ENCODE measurements at regions not wholly inside any gene's neighbourhood (a gene's known extent, or its start where the extent isn't known, plus 50 kb on each side); places are given as distances from the start of the nearest gene placed in this dataset.

DNA sequence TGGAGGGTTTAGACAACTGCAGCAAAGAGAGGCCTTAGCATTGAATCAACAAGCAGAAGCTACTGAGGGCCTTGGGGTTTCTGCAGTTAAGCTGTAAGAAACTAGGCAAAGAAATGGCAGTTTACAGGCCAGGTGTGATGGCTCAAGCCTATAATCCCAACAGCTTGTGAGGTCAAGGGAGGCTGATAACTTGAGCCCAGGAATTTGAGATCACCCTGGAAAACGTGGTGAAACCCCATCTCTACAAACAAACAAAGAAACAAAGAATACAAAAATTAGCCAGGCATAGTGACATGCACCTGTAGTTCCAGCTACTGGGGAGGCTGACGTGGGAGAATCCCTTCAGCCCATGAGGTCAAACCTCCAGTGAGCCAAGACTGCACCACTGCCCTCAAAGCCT is 421.6 kb upstream of the CHST9 start:
- Mint-ChIP-seq H3K27me3 (ENCODE audit: unreplicated experiment) (no peaks in the 10 kb centered on the region), H3K36me3 (ENCODE audit: unreplicated experiment) (no peaks in the 10 kb centered on the region), H3K27ac (ENCODE audit: unreplicated experiment) (no peak overlapping the region), H3K9me3 (ENCODE audit: unreplicated experiment) (no peaks in the 10 kb centered on the region), H3K4me3 (ENCODE audit: unreplicated experiment) (no peak overlapping the region), H3K4me1 (ENCODE audit: low read depth, unreplicated experiment) (peaks cover 16% of the 10 kb centered on the region)
- TF ChIP-seq CTCF (IDR thresholded peaks at IDR 0.05; ENCODE audit: partially characterized antibody, unreplicated experiment), result no peak
- DNase-seq, result no peak

GRCh38 chr18:27605107-27605834 is 420.2 kb upstream of the CHST9 start:
- Mint-ChIP-seq H3K4me1 (ENCODE audit: low read depth, unreplicated experiment) (peaks cover 16% of the 10 kb centered on the region), H3K36me3 (ENCODE audit: unreplicated experiment) (no peaks in the 10 kb centered on the region), H3K27me3 (ENCODE audit: unreplicated experiment) (no peaks in the 10 kb centered on the region), H3K9me3 (ENCODE audit: unreplicated experiment) (no peaks in the 10 kb centered on the region), H3K27ac (ENCODE audit: unreplicated experiment) (peak overlapping the region; percentile 45), H3K4me3 (ENCODE audit: unreplicated experiment) (no peak overlapping the region)
- DNase-seq, result peak; percentile 59
- peak; percentile 89 for TF ChIP-seq CTCF (IDR thresholded peaks at IDR 0.05; ENCODE audit: partially characterized antibody, unreplicated experiment)

- DNase-seq, result no peak
- Mint-ChIP-seq H3K4me1 (ENCODE audit: low read depth, unreplicated experiment) (peaks cover 20% of the 10 kb centered on the region), H3K4me3 (ENCODE audit: unreplicated experiment) (no peak overlapping the region), H3K36me3 (ENCODE audit: unreplicated experiment) (no peaks in the 10 kb centered on the region), H3K27ac (ENCODE audit: unreplicated experiment) (no peak overlapping the region), H3K9me3 (ENCODE audit: unreplicated experiment) (no peaks in the 10 kb centered on the region), H3K27me3 (ENCODE audit: unreplicated experiment) (no peaks in the 10 kb centered on the region)
- no peak for TF ChIP-seq CTCF (IDR thresholded peaks at IDR 0.05; ENCODE audit: partially characterized antibody, unreplicated experiment)
These were observed 419.5 kb upstream of the CHST9 start for GRCh38 chr18:27604583-27604982.

GRCh38 chr18:27602092-27602491 is 417.0 kb upstream of the CHST9 start:
- no peak for TF ChIP-seq CTCF (IDR thresholded peaks at IDR 0.05; ENCODE audit: partially characterized antibody, unreplicated experiment)

DNA sequence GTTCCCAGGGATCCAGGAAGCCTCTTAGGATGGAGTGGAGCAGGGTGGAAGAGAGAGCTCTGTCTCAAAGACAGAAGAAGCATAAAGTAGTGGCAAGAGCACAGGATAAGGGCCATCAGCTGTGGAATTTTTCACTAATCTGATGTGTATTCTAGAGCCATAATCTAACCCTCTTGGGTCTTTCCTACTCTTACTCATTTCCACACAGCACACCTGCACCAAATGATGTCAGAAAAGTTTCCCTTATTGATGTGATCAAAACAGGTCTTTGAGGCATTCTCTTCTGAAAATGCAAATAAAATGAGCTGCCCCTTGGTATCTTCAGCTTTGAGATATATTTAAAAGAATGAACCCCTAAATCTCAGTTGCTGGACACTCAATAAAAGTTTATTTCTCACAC is 415.1 kb upstream of the CHST9 start:
- no peaks in the 10 kb centered on the region for H3K36me3 Mint-ChIP-seq (ENCODE audit: unreplicated experiment)
- peaks cover 20% of the 10 kb centered on the region for H3K4me1 Mint-ChIP-seq (ENCODE audit: low read depth, unreplicated experiment)
- no peaks in the 10 kb centered on the region for H3K9me3 Mint-ChIP-seq (ENCODE audit: unreplicated experiment)
- H3K4me3 Mint-ChIP-seq (ENCODE audit: unreplicated experiment), result no peak overlapping the region
- DNase-seq, result no peak
- no peaks in the 10 kb centered on the region for H3K27me3 Mint-ChIP-seq (ENCODE audit: unreplicated experiment)
- H3K27ac Mint-ChIP-seq (ENCODE audit: unreplicated experiment), result peak overlapping the region; percentile 31
- TF ChIP-seq CTCF (IDR thresholded peaks at IDR 0.05; ENCODE audit: partially characterized antibody, unreplicated experiment), result no peak

More at GRCh38 chr18:27602092-27602491, 417.0 kb upstream of the CHST9 start:
- H3K27me3 Mint-ChIP-seq (ENCODE audit: unreplicated experiment), result no peaks in the 10 kb centered on the region
- H3K4me3 Mint-ChIP-seq (ENCODE audit: unreplicated experiment), result no peak overlapping the region
- H3K9me3 Mint-ChIP-seq (ENCODE audit: unreplicated experiment), result no peaks in the 10 kb centered on the region
- peaks cover 20% of the 10 kb centered on the region for H3K4me1 Mint-ChIP-seq (ENCODE audit: low read depth, unreplicated experiment)
- no peak overlapping the region for H3K27ac Mint-ChIP-seq (ENCODE audit: unreplicated experiment)
- no peak for DNase-seq
- no peaks in the 10 kb centered on the region for H3K36me3 Mint-ChIP-seq (ENCODE audit: unreplicated experiment)

Data from glutamatergic neuron (in vitro differentiated cells).